IMR-90 (cell line): ENCODE measurements at regions not wholly inside any gene's neighbourhood (a gene's known extent, or its start where the extent isn't known, plus 50 kb on each side); places are given as distances from the start of the nearest gene placed in this dataset.

Source experiments
- ATAC-seq: fragments of 200-7000 bp; cut with Tn5 transposase; 2 replicates; pipeline ENCODE4 v1.9.1; 2020; ENCODE audit warnings: low read depth, mild to moderate bottlenecking, moderate library complexity
- BruUV-seq: library from RNA; stranded (reverse); fragments of 400-500 nt; replicated peaks from 2 replicates; lab custom pipeline; 2021; lab: Mats Ljungman, UMichigan
- CTCF ChIA-PET: fragments of 300-600 bp; formaldehyde crosslinking; extraction: SDS; loops from one replicate; lab custom pipeline; 2021; ENCODE audit warnings: antibody characterized with exemption; lab: Yijun Ruan, JAX
- POLR2A ChIA-PET: fragments of 300-600 bp; sonication (Branson Sonifier 250); formaldehyde crosslinking; loops from one replicate; lab custom pipeline; 2022; ENCODE audit warnings: antibody characterized with exemption; ENCODE audit not compliant: unreplicated experiment; lab: Charles Lee
- DNase-seq: peaks from one replicate; pipeline ENCODE4 v3.0.0; 2013
- H2AFZ ChIP-seq: replicated peaks from 2 replicates; pipeline ENCODE3; 2013; ENCODE audit warnings: low read length, mild to moderate bottlenecking; ENCODE audit not compliant: poor library complexity
- H2AK5ac ChIP-seq: 2 replicates; pipeline ENCODE4 v1.6.1; 2013; ENCODE audit warnings: low read depth, low read length, inconsistent platforms
- H2AK9ac ChIP-seq: replicated peaks from 2 replicates; pipeline ENCODE3; 2013; ENCODE audit warnings: mild to moderate bottlenecking, low read depth, low read length, moderate library complexity; ENCODE audit not compliant: poor library complexity
- H2BK120ac ChIP-seq: 2 replicates; pipeline ENCODE4 v1.6.1; 2013; ENCODE audit warnings: low read depth, low read length, inconsistent platforms
- H2BK15ac ChIP-seq: 3 replicates; pipeline ENCODE4 v1.6.1; 2013; ENCODE audit warnings: low read depth, low read length, inconsistent platforms
- H2BK20ac ChIP-seq: 2 replicates; pipeline ENCODE4 v1.6.1; 2013; ENCODE audit warnings: low read depth, mild to moderate bottlenecking, inconsistent platforms, low read length, moderate library complexity
- H2BK5ac ChIP-seq: 2 replicates; pipeline ENCODE4 v1.6.1; 2013; ENCODE audit warnings: mild to moderate bottlenecking, low read depth, low read length, inconsistent platforms; ENCODE audit not compliant: poor library complexity, severe bottlenecking
- H3K14ac ChIP-seq: replicated peaks from 2 replicates; pipeline ENCODE4 v1.6.1; 2013; ENCODE audit warnings: low read depth, low read length, inconsistent platforms
- H3K18ac ChIP-seq: 2 replicates; pipeline ENCODE4 v1.6.1; 2013; ENCODE audit warnings: low read depth, low read length, control low read depth
- H3K23ac ChIP-seq: 2 replicates; pipeline ENCODE4 v1.6.1; 2013; ENCODE audit warnings: low read depth, low read length, inconsistent platforms
- H3K27ac ChIP-seq: 2 replicates; pipeline ENCODE4 v1.5.1; 2013; ENCODE audit warnings: mild to moderate bottlenecking, control low read depth, low read length; ENCODE audit not compliant: insufficient read depth
- H3K27me3 ChIP-seq: 2 replicates; pipeline ENCODE4 v1.6.1; 2013; ENCODE audit warnings: low read length; ENCODE audit not compliant: control insufficient read depth, insufficient read depth
- H3K36me3 ChIP-seq: 2 replicates; pipeline ENCODE4 v1.6.1; 2013; ENCODE audit warnings: low read length, mixed read lengths; ENCODE audit not compliant: control insufficient read depth, insufficient read depth
- H3K4ac ChIP-seq: 2 replicates; pipeline ENCODE4 v1.6.1; 2013; ENCODE audit warnings: low read depth, low read length, inconsistent platforms
- H3K4me1 ChIP-seq: 2 replicates; pipeline ENCODE4 v1.6.1; 2013; ENCODE audit warnings: low read length, mixed read lengths; ENCODE audit not compliant: control insufficient read depth, insufficient read depth
- H3K4me2 ChIP-seq: 2 replicates; pipeline ENCODE4 v1.6.1; 2013; ENCODE audit warnings: low read depth, mild to moderate bottlenecking, control low read depth, low read length, moderate library complexity
- H3K4me3 ChIP-seq: 2 replicates; pipeline ENCODE4 v1.5.1; 2013; ENCODE audit warnings: low read depth, mild to moderate bottlenecking, control low read depth, low read length, moderate library complexity; ENCODE audit not compliant: insufficient read depth
- H3K56ac ChIP-seq: 2 replicates; pipeline ENCODE4 v1.6.1; 2013; ENCODE audit warnings: low read length, inconsistent platforms; ENCODE audit not compliant: insufficient read depth; ENCODE audit errors: extremely low read depth
- H3K79me1 ChIP-seq, 2 experiments: 2 replicates each; pipeline ENCODE4 v1.6.1; 2013; ENCODE audit warnings: low read length in 2 of 2, inconsistent platforms in 1 of 2, low read depth in 1 of 2
- H3K9ac ChIP-seq: 2 replicates; pipeline ENCODE4 v1.6.1; 2013; ENCODE audit warnings: low read depth, low read length, control low read depth
- H3K9me1 ChIP-seq: 2 replicates; pipeline ENCODE4 v1.6.1; 2013; ENCODE audit warnings: low read length, inconsistent platforms; ENCODE audit not compliant: insufficient read depth
- H3K9me3 ChIP-seq: 2 replicates; pipeline ENCODE4 v1.6.1; 2013; ENCODE audit warnings: low read length; ENCODE audit not compliant: control insufficient read depth, insufficient read depth
- H4K20me1 ChIP-seq: 2 replicates; pipeline ENCODE4 v1.6.1; 2013; ENCODE audit warnings: low read length, inconsistent platforms; ENCODE audit not compliant: insufficient read depth
- H4K5ac ChIP-seq: 2 replicates; pipeline ENCODE4 v1.6.1; 2013; ENCODE audit warnings: mild to moderate bottlenecking, low read depth, low read length, control low read depth
- H4K8ac ChIP-seq, 2 experiments: 2 replicates each; pipeline ENCODE4 v1.6.1; 2013; ENCODE audit warnings: low read depth in 2 of 2, low read length in 2 of 2, control low read depth in 1 of 2, inconsistent platforms in 1 of 2
- H4K91ac ChIP-seq: 2 replicates; pipeline ENCODE4 v1.6.1; 2013; ENCODE audit warnings: low read depth, low read length, inconsistent platforms; ENCODE audit not compliant: insufficient read depth
- BHLHE40 ChIP-seq: fragments of 150-350 bp; IDR thresholded peaks from 2 replicates; pipeline ENCODE4 v1.6.1; 2016; ENCODE audit warnings: mild to moderate bottlenecking, low read depth, low read length
- CEBPB ChIP-seq: IDR thresholded peaks from 2 replicates; pipeline ENCODE4 v1.6.1; 2012; ENCODE audit warnings: low read depth, low read length, improper control_type of control experiment
- CHD1 ChIP-seq: IDR thresholded peaks from 2 replicates; pipeline ENCODE4 v1.6.1; 2012; ENCODE audit warnings: low read depth, low read length, improper control_type of control experiment
- CTCF ChIP-seq: conservative IDR thresholded peaks from 2 replicates; pipeline ENCODE4 v1.5.1; 2012; ENCODE audit warnings: mild to moderate bottlenecking, low read depth, low read length, improper control_type of control experiment
- ELK1 ChIP-seq: fragments of 150-350 bp; IDR thresholded peaks from 2 replicates; pipeline ENCODE4 v1.6.1; 2016; ENCODE audit warnings: low read depth, mild to moderate bottlenecking, low read length, moderate library complexity, borderline replicate concordance
- FOS ChIP-seq: fragments of 150-350 bp; IDR thresholded peaks from 2 replicates; pipeline ENCODE4 v1.6.1; 2016; ENCODE audit warnings: low read depth, low read length
- MAFK ChIP-seq: IDR thresholded peaks from 2 replicates; pipeline ENCODE4 v1.6.1; 2012; ENCODE audit warnings: low read depth, low read length, improper control_type of control experiment
- MAZ ChIP-seq: IDR thresholded peaks from 2 replicates; pipeline ENCODE4 v1.6.1; 2012; ENCODE audit warnings: low read depth, mild to moderate bottlenecking, low read length, improper control_type of control experiment, moderate library complexity, borderline replicate concordance
- MXI1 ChIP-seq: IDR thresholded peaks from 2 replicates; pipeline ENCODE4 v1.6.1; 2012; ENCODE audit warnings: low read depth, mild to moderate bottlenecking, low read length, moderate library complexity, borderline replicate concordance
- NFE2L2 ChIP-seq: fragments of 150-350 bp; IDR thresholded peaks from 2 replicates; pipeline ENCODE4 v1.6.1; 2016; ENCODE audit warnings: low read depth, mild to moderate bottlenecking, low read length
- POLR2A ChIP-seq: IDR thresholded peaks from 2 replicates; pipeline ENCODE4 v1.6.1; 2012; ENCODE audit warnings: mild to moderate bottlenecking, low read depth, low read length
- RAD21 ChIP-seq: IDR thresholded peaks from 2 replicates; pipeline ENCODE4 v1.6.1; 2012; ENCODE audit warnings: low read length, improper control_type of control experiment
- RCOR1 ChIP-seq: IDR thresholded peaks from 2 replicates; pipeline ENCODE4 v1.6.1; 2012; ENCODE audit warnings: mild to moderate bottlenecking, low read length, improper control_type of control experiment; ENCODE audit not compliant: insufficient replicate concordance
- RFX5 ChIP-seq: IDR thresholded peaks from 2 replicates; pipeline ENCODE4 v1.8.0; 2012; ENCODE audit warnings: low read depth, mild to moderate bottlenecking, low read length, moderate library complexity
- SMC3 ChIP-seq: fragments of 150-350 bp; IDR thresholded peaks from 2 replicates; pipeline ENCODE4 v1.6.1; 2016; ENCODE audit warnings: low read depth, mild to moderate bottlenecking, antibody characterized with exemption, low read length, moderate library complexity
- USF2 ChIP-seq: fragments of 150-350 bp; IDR thresholded peaks from 2 replicates; pipeline ENCODE4 v1.6.1; 2017; ENCODE audit warnings: mild to moderate bottlenecking, antibody characterized with exemption, low read length, low read depth
- WGBS, 2 experiments: methylation state at CpG; one replicate each; pipeline versions ENCODE4 v1.1.5 to v1.1.7; 2013; ENCODE audit warnings: missing lambda C conversion rate in 2 of 2; ENCODE audit not compliant: insufficient read length in 1 of 2; ENCODE audit errors: extremely low coverage in 2 of 2; 5-methylcytosine and 5-hydroxymethylcytosine counted together
- dilution Hi-C: fragments of 300-500 bp; cut with HindIII; formaldehyde crosslinking; loops from one replicate; pipeline ENCODE4 v1.14.3; 2018; ENCODE audit warnings: low sequenced_read_pairs; ENCODE audit not compliant: unreplicated experiment
- in situ Hi-C: fragments of 300-500 bp; cut with MboI; formaldehyde crosslinking; loops from 3 replicates; pipeline ENCODE4 v1.14.3; 2019; ENCODE audit warnings: low sequenced_read_pairs, inconsistent platforms, mixed read lengths
- intact Hi-C: fragments of 100-400 bp; cut with micrococcal nuclease; formaldehyde crosslinking; loops from 2 replicates; pipeline ENCODE4 v1.10.0; 2022

GRCh38 chr12:126974779-126975178 is 1292.2 kb upstream of the TMEM132C start:
- POLR2A ChIA-PET = no interaction called here
- dilution Hi-C loops (no loop called here), in situ Hi-C loops (no loop called here), intact Hi-C loops (no loop called here)
- ATAC-seq (no peak), DNase-seq (no peak)
- Histone ChIP-seq H3K79me1 (no peaks in the 10 kb centered on the region), H3K4me2 (no peak overlapping the region), H4K5ac (no peak overlapping the region), H3K27me3 (no peaks in the 10 kb centered on the region), H3K4me3 (no peak overlapping the region), H2AFZ (no peak overlapping the region), H2AK9ac (no peak overlapping the region), H3K9ac (no peak overlapping the region), H2AK5ac (no peak overlapping the region), H4K20me1 (no peaks in the 10 kb centered on the region), H4K91ac (no peak overlapping the region), H3K23ac (no peak overlapping the region), H3K14ac (no peak overlapping the region), H2BK5ac (no peak overlapping the region), H2BK120ac (no peak overlapping the region), H4K8ac (no peak overlapping the region), H3K56ac (no peak overlapping the region), H3K27ac (no peak overlapping the region), H3K4me1 (no peaks in the 10 kb centered on the region), H2BK20ac (no peak overlapping the region), H3K9me3 (peaks cover 13% of the 10 kb centered on the region), H2BK15ac (no peak overlapping the region), H3K18ac (no peak overlapping the region), H3K4ac (no peak overlapping the region), H3K9me1 (no peaks in the 10 kb centered on the region), H3K36me3 (no peaks in the 10 kb centered on the region)
- TF ChIP-seq MXI1 = no peak
- no peak for TF ChIP-seq POLR2A
- no peak for TF ChIP-seq RFX5
- no peak for TF ChIP-seq RAD21
- no peak for TF ChIP-seq MAZ
- TF ChIP-seq FOS = no peak
- TF ChIP-seq NFE2L2 = no peak
- no peak for TF ChIP-seq CEBPB
- no peak for TF ChIP-seq MAFK
- no peak for TF ChIP-seq RCOR1
- TF ChIP-seq CHD1 = no peak
- TF ChIP-seq SMC3 = no peak
- TF ChIP-seq ELK1 = no peak
- no peak for TF ChIP-seq CTCF
- TF ChIP-seq USF2 = no peak
- no peak for TF ChIP-seq BHLHE40
- CTCF ChIA-PET = no interaction called here
- no TSS peak for BruUV-seq
- WGBS, 2 experiments = 43% methylated on average over 3 of the region's 3 CpGs; no CpG with 5 or more reads in 1 of the 2 experiments
